A549 (cell line): ENCODE measurements at regions not wholly inside any gene's neighbourhood (a gene's known extent, or its start where the extent isn't known, plus 50 kb on each side); places are given as distances from the start of the nearest gene placed in this dataset.

Experiments
- ATAC-seq, 2 experiments: fragments of 200-7000 bp in 1 of 2; fragments of >200 bp in 1 of 2; cut with Nextera tagmentation in 1 of 2; cut with Tn5 transposase in 1 of 2; 3 replicates each; pipeline versions ENCODE4 v1.8.0 to v1.9.1; 2018 to 2020; ENCODE audit warnings: mild to moderate bottlenecking in 1 of 2, moderate library complexity in 1 of 2
- CTCF ChIA-PET: fragments of 300-600 bp; sonication (Branson Sonifier 250); formaldehyde crosslinking; extraction: SDS; loops from one replicate; lab custom pipeline; 2021; ENCODE audit warnings: antibody characterized with exemption, inconsistent platforms; lab: Yijun Ruan, JAX
- POLR2A ChIA-PET: fragments of 350-600 bp; formaldehyde crosslinking; extraction: SDS; loops from one replicate; lab custom pipeline; 2021; ENCODE audit warnings: antibody characterized with exemption, inconsistent platforms; lab: Yijun Ruan, JAX
- DNase-seq, 2 experiments: peaks; one replicate each; pipeline versions ENCODE4 v3.0.0 to v3.0.0-alpha.2; 2011 to 2016; ENCODE audit warnings: low read depth in 1 of 2, low spot score in 1 of 2
- FAIRE-seq: peaks from 2 replicates; lab custom pipeline; 2011; peaks lifted over from hg19 to GRCh38; lab: Jason Lieb, UNC
- H3K27ac ChIP-seq, 2 experiments: fragments of >200 bp; sonication (Bioruptor Twin); formaldehyde crosslinking; 3 replicates each; pipeline ENCODE4 v1.5.1; 2016 to 2017
- H3K4me1 ChIP-seq: fragments of >200 bp; sonication (Bioruptor Twin); formaldehyde crosslinking; 3 replicates; pipeline ENCODE4 v1.6.1; 2016
- H3K4me2 ChIP-seq: fragments of >200 bp; sonication (Bioruptor Twin); formaldehyde crosslinking; 3 replicates; pipeline ENCODE4 v1.6.1; 2016
- H3K4me3 ChIP-seq: fragments of >200 bp; sonication (Bioruptor Twin); formaldehyde crosslinking; 3 replicates; pipeline ENCODE4 v1.5.1; 2016
- H3K9me3 ChIP-seq: fragments of >200 bp; sonication (Bioruptor Twin); formaldehyde crosslinking; 3 replicates; pipeline ENCODE4 v1.6.1; 2016
- CBX2 ChIP-seq: fragments of 200-600 bp; sonication (generic); IDR thresholded peaks from 2 replicates; pipeline ENCODE4 v1.6.1; 2016; ENCODE audit warnings: low read depth, mild to moderate bottlenecking, borderline replicate concordance
- CEBPB ChIP-seq, 2 experiments: fragments of >200 bp in 1 of 2; sonication (Bioruptor Twin) in 1 of 2; formaldehyde crosslinking in 1 of 2; IDR thresholded peaks; 2 replicates each; pipeline ENCODE4 v1.6.1; 2012 to 2016
- CHD4 ChIP-seq: fragments of 200-600 bp; sonication (generic); IDR thresholded peaks from 2 replicates; pipeline ENCODE4 v1.6.1; 2016; ENCODE audit warnings: antibody characterized with exemption, mild to moderate bottlenecking, borderline replicate concordance
- EHF ChIP-seq: fragments of 250-450 bp; sonication (Bioruptor Pico); IDR thresholded peaks from 2 replicates; pipeline ENCODE4 v1.5.0; 2020; ENCODE audit warnings: mild to moderate bottlenecking
- EHMT2 ChIP-seq: fragments of 200-600 bp; sonication (generic); IDR thresholded peaks from 2 replicates; pipeline ENCODE4 v1.6.1; 2016; ENCODE audit warnings: antibody characterized with exemption, low read depth, mild to moderate bottlenecking, moderate library complexity
- FOSL2 ChIP-seq, 2 experiments: fragments of 450-650 bp in 1 of 2; fragments of >200 bp in 1 of 2; sonication (Bioruptor Twin) in 1 of 2; formaldehyde crosslinking; IDR thresholded peaks; 2 replicates each; pipeline versions ENCODE4 v1.5.0 to v1.6.1; 2016 to 2020; ENCODE audit warnings: mild to moderate bottlenecking in 1 of 2, moderate library complexity in 1 of 2
- FOXS1 ChIP-seq: fragments of 250-450 bp; sonication (Bioruptor Pico); IDR thresholded peaks from 2 replicates; pipeline ENCODE4 v1.5.0; 2020; ENCODE audit warnings: mild to moderate bottlenecking, moderate library complexity
- GATA3 ChIP-seq: IDR thresholded peaks from 2 replicates; pipeline ENCODE4 v1.6.1; 2012; ENCODE audit warnings: borderline replicate concordance
- HDAC2 ChIP-seq: fragments of 200-600 bp; sonication (generic); IDR thresholded peaks from 2 replicates; pipeline ENCODE4 v1.6.1; 2016
- HOXA7 ChIP-seq: fragments of 250-450 bp; sonication (Bioruptor Pico); IDR thresholded peaks from 2 replicates; pipeline ENCODE4 v1.5.0; 2020; ENCODE audit warnings: mild to moderate bottlenecking, moderate library complexity
- HOXB13 ChIP-seq: fragments of 250-450 bp; sonication (Bioruptor Pico); IDR thresholded peaks from 2 replicates; pipeline ENCODE4 v1.5.0; 2020; ENCODE audit warnings: low read depth, mild to moderate bottlenecking, moderate library complexity
- HOXB5 ChIP-seq: fragments of 250-450 bp; sonication (Bioruptor Pico); IDR thresholded peaks from 2 replicates; pipeline ENCODE4 v1.5.0; 2020; ENCODE audit warnings: mild to moderate bottlenecking, moderate library complexity
- JUNB ChIP-seq: fragments of >200 bp; sonication (Bioruptor Twin); formaldehyde crosslinking; IDR thresholded peaks from 2 replicates; pipeline ENCODE4 v1.6.1; 2016
- KDM1A ChIP-seq: fragments of 200-600 bp; sonication (generic); IDR thresholded peaks from 2 replicates; pipeline ENCODE4 v1.6.1; 2016; ENCODE audit warnings: low read depth, mild to moderate bottlenecking
- KDM5A ChIP-seq: fragments of 200-600 bp; sonication (generic); IDR thresholded peaks from 2 replicates; pipeline ENCODE4 v1.6.1; 2016; ENCODE audit warnings: antibody characterized with exemption, mild to moderate bottlenecking
- MAFK ChIP-seq: fragments of 450-650 bp; IDR thresholded peaks from 2 replicates; pipeline ENCODE4 v1.6.1; 2014; ENCODE audit not compliant: partially characterized antibody
- MAZ ChIP-seq: fragments of 150-350 bp; IDR thresholded peaks from 2 replicates; pipeline ENCODE4 v1.6.1; 2014; ENCODE audit warnings: antibody characterized with exemption, low read depth, low read length, borderline replicate concordance
- MYC ChIP-seq: IDR thresholded peaks from 2 replicates; pipeline ENCODE4 v1.6.1; 2012; ENCODE audit warnings: mild to moderate bottlenecking, inconsistent platforms, low read length, improper control_type of control experiment, borderline replicate concordance
- NFE2L2 ChIP-seq: fragments of 150-350 bp; conservative IDR thresholded peaks from 2 replicates; pipeline ENCODE4 v1.6.1; 2014; ENCODE audit warnings: low read length
- NPAS2 ChIP-seq: fragments of 250-450 bp; sonication (Bioruptor Pico); IDR thresholded peaks from 2 replicates; pipeline ENCODE4 v1.8.0; 2022; ENCODE audit warnings: mild to moderate bottlenecking, moderate library complexity, borderline replicate concordance
- NR3C1 ChIP-seq: fragments of >200 bp; sonication (Bioruptor Twin); formaldehyde crosslinking; IDR thresholded peaks from 3 replicates; pipeline ENCODE4 v1.6.1; 2017
- RAD21 ChIP-seq, 2 experiments: fragments of >200 bp in 1 of 2; sonication (Bioruptor Twin) in 1 of 2; formaldehyde crosslinking in 1 of 2; IDR thresholded peaks in 1 of 2; conservative IDR thresholded peaks in 1 of 2; 2 replicates in 1 of 2; 3 replicates in 1 of 2; pipeline ENCODE4 v1.6.1; 2012 to 2018; ENCODE audit warnings: inconsistent platforms in 1 of 2
- SMC3 ChIP-seq: fragments of >200 bp; sonication (Bioruptor Twin); formaldehyde crosslinking; IDR thresholded peaks from 3 replicates; pipeline ENCODE4 v1.6.1; 2018; ENCODE audit warnings: inconsistent platforms
- ZC3H11A ChIP-seq: fragments of 450-650 bp; IDR thresholded peaks from 2 replicates; pipeline ENCODE4 v1.6.1; 2014; ENCODE audit warnings: antibody characterized with exemption, mild to moderate bottlenecking
- ZFP36 ChIP-seq: fragments of 450-650 bp; IDR thresholded peaks from 2 replicates; pipeline ENCODE4 v1.6.1; 2014; ENCODE audit warnings: borderline replicate concordance; ENCODE audit not compliant: partially characterized antibody
- WGBS: methylation state at CpG from one replicate; pipeline ENCODE4 v1.1.6; 2017; ENCODE audit errors: missing lambda C conversion rate; 5-methylcytosine and 5-hydroxymethylcytosine counted together
- TF ChIP-seq, protein P1 (sequence below): fragments of 250-450 bp; sonication (Bioruptor Pico); IDR thresholded peaks from 2 replicates; pipeline ENCODE4 v1.5.0; 2020; ENCODE audit warnings: low read depth, mild to moderate bottlenecking, moderate library complexity
- TF ChIP-seq, protein P2 (sequence below): IDR thresholded peaks from 2 replicates; pipeline ENCODE4 v1.6.1; 2012
- TF ChIP-seq, protein P3 (sequence below): fragments of >200 bp; sonication (Bioruptor Twin); formaldehyde crosslinking; IDR thresholded peaks from 2 replicates; pipeline ENCODE4 v1.6.1; 2016
- TF ChIP-seq, protein P4 (sequence below): fragments of 150-350 bp; IDR thresholded peaks from 2 replicates; pipeline ENCODE4 v1.6.1; 2014; ENCODE audit warnings: low read depth, mild to moderate bottlenecking, low read length
- TF ChIP-seq, protein P5 (sequence below): fragments of >200 bp; sonication (Bioruptor Twin); formaldehyde crosslinking; IDR thresholded peaks from 3 replicates; pipeline ENCODE4 v1.5.1; 2016

DNA sequence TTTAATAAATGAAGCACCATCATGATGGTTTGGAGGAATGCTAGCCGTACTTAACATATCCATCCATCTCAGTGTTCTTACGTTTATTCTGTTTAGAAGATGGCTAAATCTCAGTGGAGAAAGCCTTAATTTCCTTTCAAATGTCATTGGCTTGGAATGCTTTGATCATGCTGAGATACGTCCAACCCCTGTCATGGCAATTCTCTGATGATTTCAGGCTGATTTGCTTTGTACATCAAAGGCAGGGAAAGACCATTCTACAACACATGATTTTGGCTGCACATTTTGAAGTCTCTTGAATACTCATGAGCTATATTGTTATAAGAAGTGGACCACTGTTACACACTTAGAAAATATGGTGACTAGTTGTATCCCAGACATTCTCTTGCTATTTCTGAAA lies 1048.4 kb downstream of the MAT2B start:
- ATAC-seq = no peak
- Histone ChIP-seq H3K9me3 (no peaks in the 10 kb centered on the region), H3K4me3 (no peak overlapping the region), H3K4me2 (no peak overlapping the region), H3K27ac (no peak overlapping the region), H3K4me1 (no peaks in the 10 kb centered on the region)
- 15% methylated on average over 3 of the region's 3 CpGs for WGBS
- FAIRE-seq = no peak
- ChIA-PET POLR2A (no interaction called here), CTCF (no interaction called here)
- no peak for DNase-seq
- TF ChIP-seq, protein P1, sequence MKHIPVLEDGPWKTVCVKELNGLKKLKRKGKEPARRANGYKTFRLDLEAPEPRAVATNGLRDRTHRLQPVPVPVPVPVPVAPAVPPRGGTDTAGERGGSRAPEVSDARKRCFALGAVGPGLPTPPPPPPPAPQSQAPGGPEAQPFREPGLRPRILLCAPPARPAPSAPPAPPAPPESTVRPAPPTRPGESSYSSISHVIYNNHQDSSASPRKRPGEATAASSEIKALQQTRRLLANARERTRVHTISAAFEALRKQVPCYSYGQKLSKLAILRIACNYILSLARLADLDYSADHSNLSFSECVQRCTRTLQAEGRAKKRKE = no peak
- TF ChIP-seq CHD4 = no peak
- TF ChIP-seq MYC = no peak
- TF ChIP-seq RAD21 (conservative IDR thresholded peaks at IDR 0.05 in 1 of 2, IDR thresholded peaks at IDR 0.05 in 1 of 2) = no peak
- no peak for TF ChIP-seq KDM5A
- TF ChIP-seq ZC3H11A = no peak
- TF ChIP-seq, protein P2, sequence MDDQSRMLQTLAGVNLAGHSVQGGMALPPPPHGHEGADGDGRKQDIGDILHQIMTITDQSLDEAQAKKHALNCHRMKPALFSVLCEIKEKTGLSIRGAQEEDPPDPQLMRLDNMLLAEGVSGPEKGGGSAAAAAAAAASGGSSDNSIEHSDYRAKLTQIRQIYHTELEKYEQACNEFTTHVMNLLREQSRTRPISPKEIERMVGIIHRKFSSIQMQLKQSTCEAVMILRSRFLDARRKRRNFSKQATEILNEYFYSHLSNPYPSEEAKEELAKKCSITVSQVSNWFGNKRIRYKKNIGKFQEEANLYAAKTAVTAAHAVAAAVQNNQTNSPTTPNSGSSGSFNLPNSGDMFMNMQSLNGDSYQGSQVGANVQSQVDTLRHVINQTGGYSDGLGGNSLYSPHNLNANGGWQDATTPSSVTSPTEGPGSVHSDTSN = no peak
- no peak for TF ChIP-seq NR3C1
- TF ChIP-seq CBX2 = no peak
- no peak for TF ChIP-seq MAZ

DNA sequence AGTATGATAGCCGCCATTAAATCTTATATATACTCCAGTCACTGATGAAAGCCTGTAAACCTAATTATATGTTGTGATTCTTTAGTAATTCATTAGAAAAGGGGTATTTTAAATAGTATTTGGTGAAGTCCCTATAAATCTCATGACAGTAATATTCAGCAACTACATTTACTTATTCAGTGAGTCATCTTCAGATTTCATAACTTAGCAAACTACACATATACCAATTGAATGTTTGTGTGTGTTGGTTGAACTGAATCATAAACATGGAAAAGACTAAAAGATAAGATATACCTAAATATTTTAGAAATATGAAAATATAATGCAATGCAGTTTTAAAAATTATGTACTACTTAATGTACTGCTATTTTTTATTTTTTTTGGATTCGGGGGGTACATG lies 1050.4 kb downstream of the MAT2B start:
- ChIA-PET POLR2A (no interaction called here), CTCF (no interaction called here)
- no peak overlapping the region for H3K4me3 ChIP-seq
- DNase-seq = no peak
- no peaks in the 10 kb centered on the region for H3K4me1 ChIP-seq
- ATAC-seq = no peak
- FAIRE-seq = no peak
- no peak overlapping the region for H3K4me2 ChIP-seq
- no peak for TF ChIP-seq CEBPB (IDR thresholded peaks at IDR 0.05)
- no peak for TF ChIP-seq ZFP36
- TF ChIP-seq NFE2L2 = no peak
- TF ChIP-seq HOXA7 (CRISPR knock-in tag) = no peak
- no peak for TF ChIP-seq HDAC2
- TF ChIP-seq EHMT2 = no peak
- no peak for TF ChIP-seq JUNB
- WGBS = 3% methylated on average over 2 of the region's 2 CpGs
- no peak overlapping the region for H3K27ac ChIP-seq
- H3K9me3 ChIP-seq = no peaks in the 10 kb centered on the region

DNA sequence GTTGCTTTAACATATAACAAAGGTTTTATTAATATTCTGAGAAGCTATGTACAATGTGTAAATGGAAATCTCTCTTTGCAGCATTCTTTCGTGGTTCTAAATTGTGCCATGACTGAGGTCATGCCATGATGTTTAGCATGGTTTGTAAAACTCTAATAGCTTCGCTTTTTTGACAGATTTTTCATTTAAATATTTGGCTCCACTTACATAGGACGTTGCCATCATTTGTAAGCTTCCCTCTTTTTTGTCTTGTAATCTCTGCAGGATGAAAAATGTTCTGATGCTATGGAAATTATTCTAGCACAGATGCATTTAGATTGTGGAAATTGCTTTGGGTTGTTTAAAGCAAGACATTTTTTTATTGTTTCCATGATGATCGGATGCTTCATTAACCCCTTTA lies 1054.8 kb downstream of the MAT2B start:
- 2% methylated on average over 4 of the region's 4 CpGs for WGBS
- no peak for ATAC-seq
- TF ChIP-seq NPAS2 (CRISPR knock-in tag) (no peak), JUNB (no peak), FOSL2 (IDR thresholded peaks at IDR 0.05) (no peak), FOSL2 (CRISPR knock-in tag; IDR thresholded peaks at IDR 0.05) (no peak), HDAC2 (no peak), GATA3 (no peak), EHF (CRISPR knock-in tag) (no peak), SMC3 (no peak), HOXB13 (CRISPR knock-in tag) (no peak), MAFK (no peak), KDM1A (no peak), HOXB5 (no peak), FOXS1 (CRISPR knock-in tag) (no peak)
- TF ChIP-seq, protein P3, sequence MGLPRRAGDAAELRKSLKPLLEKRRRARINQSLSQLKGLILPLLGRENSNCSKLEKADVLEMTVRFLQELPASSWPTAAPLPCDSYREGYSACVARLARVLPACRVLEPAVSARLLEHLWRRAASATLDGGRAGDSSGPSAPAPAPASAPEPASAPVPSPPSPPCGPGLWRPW = no peak
- TF ChIP-seq, protein P4, sequence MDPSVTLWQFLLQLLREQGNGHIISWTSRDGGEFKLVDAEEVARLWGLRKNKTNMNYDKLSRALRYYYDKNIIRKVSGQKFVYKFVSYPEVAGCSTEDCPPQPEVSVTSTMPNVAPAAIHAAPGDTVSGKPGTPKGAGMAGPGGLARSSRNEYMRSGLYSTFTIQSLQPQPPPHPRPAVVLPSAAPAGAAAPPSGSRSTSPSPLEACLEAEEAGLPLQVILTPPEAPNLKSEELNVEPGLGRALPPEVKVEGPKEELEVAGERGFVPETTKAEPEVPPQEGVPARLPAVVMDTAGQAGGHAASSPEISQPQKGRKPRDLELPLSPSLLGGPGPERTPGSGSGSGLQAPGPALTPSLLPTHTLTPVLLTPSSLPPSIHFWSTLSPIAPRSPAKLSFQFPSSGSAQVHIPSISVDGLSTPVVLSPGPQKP = no peak
- TF ChIP-seq, protein P5, sequence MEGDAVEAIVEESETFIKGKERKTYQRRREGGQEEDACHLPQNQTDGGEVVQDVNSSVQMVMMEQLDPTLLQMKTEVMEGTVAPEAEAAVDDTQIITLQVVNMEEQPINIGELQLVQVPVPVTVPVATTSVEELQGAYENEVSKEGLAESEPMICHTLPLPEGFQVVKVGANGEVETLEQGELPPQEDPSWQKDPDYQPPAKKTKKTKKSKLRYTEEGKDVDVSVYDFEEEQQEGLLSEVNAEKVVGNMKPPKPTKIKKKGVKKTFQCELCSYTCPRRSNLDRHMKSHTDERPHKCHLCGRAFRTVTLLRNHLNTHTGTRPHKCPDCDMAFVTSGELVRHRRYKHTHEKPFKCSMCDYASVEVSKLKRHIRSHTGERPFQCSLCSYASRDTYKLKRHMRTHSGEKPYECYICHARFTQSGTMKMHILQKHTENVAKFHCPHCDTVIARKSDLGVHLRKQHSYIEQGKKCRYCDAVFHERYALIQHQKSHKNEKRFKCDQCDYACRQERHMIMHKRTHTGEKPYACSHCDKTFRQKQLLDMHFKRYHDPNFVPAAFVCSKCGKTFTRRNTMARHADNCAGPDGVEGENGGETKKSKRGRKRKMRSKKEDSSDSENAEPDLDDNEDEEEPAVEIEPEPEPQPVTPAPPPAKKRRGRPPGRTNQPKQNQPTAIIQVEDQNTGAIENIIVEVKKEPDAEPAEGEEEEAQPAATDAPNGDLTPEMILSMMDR = no peak

More for the DNA sequence above, 1054.8 kb downstream of the MAT2B start:
- FAIRE-seq (no peak), DNase-seq (no peak)
- no peak overlapping the region for H3K4me3 ChIP-seq
- ChIA-PET POLR2A (no interaction called here), CTCF (no interaction called here)
- no peaks in the 10 kb centered on the region for H3K9me3 ChIP-seq
- no peak overlapping the region for H3K27ac ChIP-seq
- H3K4me2 ChIP-seq = no peak overlapping the region
- H3K4me1 ChIP-seq = no peaks in the 10 kb centered on the region
